ENCODE measurements at regions not wholly inside any gene's neighbourhood (a gene's known extent, or its start where the extent isn't known, plus 50 kb on each side); places are given as distances from the start of the nearest gene placed in this dataset.
A peak's percentile ranks its signal among the peaks of the same experiment; 100 is the strongest.

DNA sequence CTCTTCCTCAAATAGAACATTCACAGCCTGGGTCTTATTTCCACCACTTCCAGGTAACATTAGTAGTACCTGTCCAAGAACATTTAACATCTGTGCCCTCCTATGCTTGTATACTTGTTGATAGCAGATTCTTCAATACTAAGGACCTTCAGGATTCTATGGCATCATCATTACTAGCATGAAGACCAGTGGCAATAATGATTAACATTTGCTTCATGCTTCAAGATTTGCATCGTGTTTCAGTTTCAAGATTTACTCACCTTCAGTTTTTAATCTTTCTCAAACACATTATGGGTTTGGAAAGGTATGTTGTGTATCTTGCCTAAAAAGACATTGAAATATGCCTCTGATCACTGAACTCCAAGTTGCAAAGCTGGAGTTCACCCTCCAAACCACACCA is 412.8 kb upstream of the NRSN1 start:
- H3K4me1 ChIP-seq (ENCODE audit: control insufficient read depth, insufficient read depth, low read length), result no peaks in the 10 kb centered on the region
- H3K27ac ChIP-seq (ENCODE audit: low read length), result no peak overlapping the region
- intact Hi-C loops (cut with DNase I), result no loop called here
- H3K9me3 ChIP-seq (ENCODE audit: control insufficient read depth, low read length), result no peaks in the 10 kb centered on the region
- ATAC-seq (no peak), DNase-seq (no peak)
- H3K27me3 ChIP-seq (ENCODE audit: control insufficient read depth, insufficient read depth), result no peaks in the 10 kb centered on the region
- WGBS, result 95% methylated on average over 1 of the region's 1 CpG
- no peak overlapping the region for H3K4me3 ChIP-seq (ENCODE audit: low read length)

DNA sequence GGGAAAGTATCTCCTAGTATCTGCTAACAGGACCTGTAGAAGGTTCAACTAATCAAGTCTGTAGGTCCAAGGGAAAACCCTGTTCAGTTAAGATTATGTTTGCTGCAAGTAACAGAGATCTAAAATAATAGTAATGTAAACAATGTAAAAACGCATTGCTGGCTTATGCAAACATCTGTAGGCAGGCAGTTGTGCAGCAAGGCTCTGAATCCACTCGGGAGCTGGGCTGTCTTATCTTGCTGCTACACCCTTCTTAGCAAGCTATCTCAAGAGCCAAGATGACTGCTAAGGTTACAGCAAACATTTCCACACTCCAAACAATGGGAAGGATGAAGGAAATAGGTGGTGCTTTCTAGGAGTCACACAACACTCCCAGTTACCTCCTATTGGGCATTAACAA is 397.3 kb upstream of the NRSN1 start:
- Histone ChIP-seq H3K4me3 (ENCODE audit: low read length) (no peak overlapping the region), H3K4me1 (ENCODE audit: control insufficient read depth, insufficient read depth, low read length) (no peaks in the 10 kb centered on the region), H3K27me3 (ENCODE audit: control insufficient read depth, insufficient read depth) (no peaks in the 10 kb centered on the region), H3K27ac (ENCODE audit: low read length) (no peak overlapping the region), H3K9me3 (ENCODE audit: control insufficient read depth, low read length) (no peaks in the 10 kb centered on the region)
- 19% methylated on average over 2 of the region's 2 CpGs for WGBS
- no peak for DNase-seq
- intact Hi-C loops (cut with DNase I), result no loop called here
- peak; percentile 47 to 96 for ATAC-seq

DNA sequence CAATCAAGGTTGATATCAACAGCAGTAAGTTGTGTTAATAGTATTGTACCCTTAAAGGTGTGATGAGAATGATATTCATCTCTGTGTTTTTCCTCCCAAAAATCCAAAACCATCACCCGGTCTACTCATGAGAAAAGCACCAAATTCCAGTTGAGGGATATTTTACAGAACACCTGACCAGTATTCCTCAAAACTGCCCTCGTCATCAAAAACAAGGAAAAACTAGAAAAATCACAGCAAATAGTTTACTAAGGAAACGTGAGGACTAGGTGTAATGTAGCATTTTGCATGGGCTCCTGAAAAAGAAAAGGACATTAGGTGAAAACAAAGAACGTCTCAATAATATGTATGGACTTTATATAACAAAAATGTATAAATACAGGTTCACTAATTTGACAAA is 394.4 kb upstream of the NRSN1 start:
- DNase-seq, result no peak
- Histone ChIP-seq H3K27ac (ENCODE audit: low read length) (no peak overlapping the region), H3K4me3 (ENCODE audit: low read length) (no peak overlapping the region), H3K9me3 (ENCODE audit: control insufficient read depth, low read length) (no peaks in the 10 kb centered on the region), H3K27me3 (ENCODE audit: control insufficient read depth, insufficient read depth) (no peaks in the 10 kb centered on the region), H3K4me1 (ENCODE audit: control insufficient read depth, insufficient read depth, low read length) (no peaks in the 10 kb centered on the region)
- no peak for ATAC-seq
- 94% methylated on average over 4 of the region's 4 CpGs for WGBS
- intact Hi-C loops (cut with DNase I), result no loop called here

DNA sequence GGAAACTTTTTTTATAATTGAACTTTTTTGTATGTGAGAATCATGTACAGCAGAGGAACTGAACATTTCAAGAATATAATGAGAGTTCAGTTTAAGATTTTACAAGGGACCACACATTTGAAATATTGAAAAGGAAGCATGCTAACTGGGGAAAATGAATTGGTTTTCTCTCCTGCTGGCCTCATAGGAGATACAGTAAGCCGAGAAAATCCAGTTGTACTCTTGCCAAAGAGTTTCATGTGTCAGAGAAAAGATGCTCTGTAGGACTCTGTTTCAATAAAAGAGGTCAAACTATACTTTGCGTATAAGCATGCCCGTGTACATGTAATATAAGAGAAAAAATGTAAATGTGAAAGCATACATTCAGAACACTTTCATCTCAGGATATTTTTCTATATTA is 393.5 kb upstream of the NRSN1 start:
- no peaks in the 10 kb centered on the region for H3K27me3 ChIP-seq (ENCODE audit: control insufficient read depth, insufficient read depth)
- H3K4me1 ChIP-seq (ENCODE audit: control insufficient read depth, insufficient read depth, low read length), result no peaks in the 10 kb centered on the region
- H3K9me3 ChIP-seq (ENCODE audit: control insufficient read depth, low read length), result no peaks in the 10 kb centered on the region
- no peak overlapping the region for H3K4me3 ChIP-seq (ENCODE audit: low read length)
- ATAC-seq (no peak), DNase-seq (no peak)
- WGBS, result 67% methylated on average over 3 of the region's 3 CpGs
- no peak overlapping the region for H3K27ac ChIP-seq (ENCODE audit: low read length)
- intact Hi-C loops (cut with DNase I), result no loop called here

DNA sequence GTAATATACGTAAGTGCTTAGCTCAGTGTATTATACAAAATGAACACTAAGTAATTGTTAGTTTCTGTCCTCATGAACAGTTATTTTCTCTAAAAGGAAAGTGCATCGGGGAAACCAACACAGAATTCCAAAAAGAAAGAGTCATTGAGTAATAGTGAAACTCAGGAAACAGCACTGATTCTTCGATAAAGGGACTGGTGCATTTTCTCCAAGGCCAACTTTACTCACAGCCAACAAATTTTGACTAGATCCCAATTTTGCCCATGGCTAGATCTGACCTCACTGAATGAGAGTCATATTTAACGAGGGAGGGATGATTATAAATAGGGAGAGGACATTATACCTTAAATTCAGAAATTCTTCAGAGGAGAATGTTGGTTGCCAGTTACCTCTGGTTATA is 390.9 kb upstream of the NRSN1 start:
- ATAC-seq (peak; percentile 38 to 63), DNase-seq (no peak)
- no peaks in the 10 kb centered on the region for H3K4me1 ChIP-seq (ENCODE audit: control insufficient read depth, insufficient read depth, low read length)
- 37% methylated on average over 4 of the region's 4 CpGs for WGBS
- intact Hi-C loops (cut with DNase I), result no loop called here
- no peaks in the 10 kb centered on the region for H3K27me3 ChIP-seq (ENCODE audit: control insufficient read depth, insufficient read depth)
- H3K4me3 ChIP-seq (ENCODE audit: low read length), result no peak overlapping the region
- H3K27ac ChIP-seq (ENCODE audit: low read length), result no peak overlapping the region
- no peaks in the 10 kb centered on the region for H3K9me3 ChIP-seq (ENCODE audit: control insufficient read depth, low read length)

DNA sequence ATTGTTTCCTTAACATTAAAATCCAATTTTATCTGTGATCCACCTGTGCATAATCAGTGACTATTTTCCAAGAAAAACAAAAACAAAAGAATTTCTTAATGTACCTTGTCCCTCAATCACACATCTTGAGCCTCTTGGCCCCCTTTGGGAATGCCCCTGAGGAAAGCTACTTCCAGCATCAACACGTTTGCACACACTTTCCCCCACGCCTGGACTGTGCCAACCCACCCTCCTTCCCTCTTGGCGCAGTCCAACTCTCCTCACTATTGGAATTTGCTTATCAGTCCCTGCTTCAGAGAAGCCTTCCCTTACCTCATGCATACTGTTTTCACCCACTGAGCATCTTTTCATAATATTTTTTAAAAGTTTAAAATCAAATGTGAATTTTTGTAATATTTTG is 389.4 kb upstream of the NRSN1 start:
- no peaks in the 10 kb centered on the region for H3K27me3 ChIP-seq (ENCODE audit: control insufficient read depth, insufficient read depth)
- H3K4me3 ChIP-seq (ENCODE audit: low read length), result no peak overlapping the region
- H3K4me1 ChIP-seq (ENCODE audit: control insufficient read depth, insufficient read depth, low read length), result no peaks in the 10 kb centered on the region
- intact Hi-C loops (cut with DNase I), result no loop called here
- DNase-seq (no peak), ATAC-seq (peak; percentile 40 to 55)
- 27% methylated on average over 3 of the region's 3 CpGs for WGBS
- no peak overlapping the region for H3K27ac ChIP-seq (ENCODE audit: low read length)
- no peaks in the 10 kb centered on the region for H3K9me3 ChIP-seq (ENCODE audit: control insufficient read depth, low read length)

DNA sequence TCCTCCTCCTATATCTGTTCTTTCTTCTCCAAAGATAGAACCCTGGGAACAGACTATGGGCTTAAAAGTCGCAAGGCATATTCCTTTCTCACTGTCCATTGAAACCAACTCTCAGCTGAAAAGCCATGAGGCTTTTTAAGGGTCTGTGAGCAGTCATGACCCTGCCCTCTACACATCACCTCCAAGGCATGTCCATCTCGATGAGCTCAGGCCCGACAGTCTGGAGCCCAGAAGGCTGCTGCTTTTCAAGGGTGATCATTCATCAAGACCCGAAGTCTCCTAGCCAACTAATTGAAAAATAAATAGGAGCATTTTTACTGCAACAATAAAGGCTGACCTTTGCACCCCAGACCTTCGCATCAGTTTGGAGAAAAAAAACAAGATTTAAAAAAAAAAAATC is 378.8 kb upstream of the NRSN1 start:
- Histone ChIP-seq H3K27me3 (ENCODE audit: control insufficient read depth, insufficient read depth) (no peaks in the 10 kb centered on the region), H3K27ac (ENCODE audit: low read length) (no peak overlapping the region), H3K4me3 (ENCODE audit: low read length) (no peak overlapping the region), H3K4me1 (ENCODE audit: control insufficient read depth, insufficient read depth, low read length) (no peaks in the 10 kb centered on the region), H3K9me3 (ENCODE audit: control insufficient read depth, low read length) (no peaks in the 10 kb centered on the region)
- ATAC-seq, result no peak
- WGBS, result 83% methylated on average over 5 of the region's 5 CpGs
- intact Hi-C loops (cut with DNase I), result no loop called here
- DNase-seq, result no peak

DNA sequence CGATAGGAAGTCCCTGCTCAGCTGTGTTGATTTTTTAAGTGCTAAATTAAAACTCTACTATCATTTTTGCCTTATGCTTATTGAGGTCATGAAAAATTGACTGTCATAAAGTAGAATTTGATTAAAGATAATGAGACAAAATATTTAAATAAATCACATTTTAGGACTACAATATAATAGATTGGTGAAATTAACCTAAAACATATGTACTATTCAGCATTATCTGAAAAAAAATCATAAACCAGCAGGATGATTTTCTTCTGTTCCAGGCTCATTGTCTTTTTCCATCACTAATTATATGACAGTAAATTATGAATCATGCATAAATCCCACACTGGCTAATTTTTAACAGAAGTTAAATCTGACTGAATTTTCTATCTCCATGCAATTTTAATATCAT is 373.6 kb upstream of the NRSN1 start:
- intact Hi-C loops (cut with DNase I), result no loop called here
- H3K27ac ChIP-seq (ENCODE audit: low read length), result no peak overlapping the region
- no peaks in the 10 kb centered on the region for H3K9me3 ChIP-seq (ENCODE audit: control insufficient read depth, low read length)
- H3K27me3 ChIP-seq (ENCODE audit: control insufficient read depth, insufficient read depth), result no peaks in the 10 kb centered on the region
- WGBS, result 80% methylated on average over 1 of the region's 1 CpG
- no peak overlapping the region for H3K4me3 ChIP-seq (ENCODE audit: low read length)
- no peak for ATAC-seq
- H3K4me1 ChIP-seq (ENCODE audit: control insufficient read depth, insufficient read depth, low read length), result no peaks in the 10 kb centered on the region
- DNase-seq, result no peak

DNA sequence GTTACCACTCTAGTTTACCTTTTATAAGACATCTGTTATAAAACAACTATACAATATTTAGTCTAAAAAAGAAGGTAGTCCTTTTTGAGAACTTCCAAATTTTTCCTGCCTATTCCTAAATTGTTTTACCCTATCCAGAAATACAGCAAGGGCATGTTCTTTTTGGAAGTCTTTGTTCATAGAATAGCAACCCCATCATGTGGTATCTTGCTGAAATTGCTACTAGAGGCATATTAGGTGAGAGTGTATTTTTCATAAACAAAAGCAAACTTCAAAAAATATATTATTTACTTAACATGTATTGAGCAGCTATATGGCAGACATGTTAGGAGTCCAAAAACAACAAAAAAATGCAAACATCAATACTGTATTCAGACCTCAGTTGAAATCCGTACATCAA is 371.8 kb upstream of the NRSN1 start:
- intact Hi-C loops (cut with DNase I), result no loop called here
- H3K4me3 ChIP-seq (ENCODE audit: low read length), result no peak overlapping the region
- no peaks in the 10 kb centered on the region for H3K27me3 ChIP-seq (ENCODE audit: control insufficient read depth, insufficient read depth)
- DNase-seq, result no peak
- no peaks in the 10 kb centered on the region for H3K4me1 ChIP-seq (ENCODE audit: control insufficient read depth, insufficient read depth, low read length)
- H3K27ac ChIP-seq (ENCODE audit: low read length), result no peak overlapping the region
- WGBS, result 88% methylated on average over 1 of the region's 1 CpG
- ATAC-seq, result no peak
- H3K9me3 ChIP-seq (ENCODE audit: control insufficient read depth, low read length), result no peaks in the 10 kb centered on the region

DNA sequence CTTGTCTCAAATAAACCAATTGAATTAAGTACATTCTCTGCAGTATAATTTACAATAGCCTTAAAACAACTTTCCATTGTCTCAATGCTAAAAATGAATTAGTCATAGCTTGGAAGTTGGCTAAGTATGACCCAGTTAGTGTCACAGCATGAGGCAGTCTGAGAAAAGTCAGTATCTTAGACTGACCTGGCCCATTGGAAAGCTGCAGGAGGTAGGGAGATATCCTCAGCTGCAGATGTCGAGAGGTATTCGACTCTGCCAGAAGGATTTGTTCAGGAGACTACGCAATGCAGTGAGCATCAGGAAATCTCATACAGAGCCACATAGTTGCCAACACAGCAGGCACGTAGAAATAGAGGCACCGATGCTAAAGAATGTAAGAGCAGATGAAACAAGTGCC is 350.9 kb upstream of the NRSN1 start:
- H3K27me3 ChIP-seq (ENCODE audit: control insufficient read depth, insufficient read depth), result no peaks in the 10 kb centered on the region
- no peaks in the 10 kb centered on the region for H3K4me1 ChIP-seq (ENCODE audit: control insufficient read depth, insufficient read depth, low read length)
- no peaks in the 10 kb centered on the region for H3K9me3 ChIP-seq (ENCODE audit: control insufficient read depth, low read length)
- H3K27ac ChIP-seq (ENCODE audit: low read length), result no peak overlapping the region
- intact Hi-C loops (cut with DNase I), result no loop called here
- 67% methylated on average over 5 of the region's 5 CpGs for WGBS
- ATAC-seq (no peak), DNase-seq (no peak)
- no peak overlapping the region for H3K4me3 ChIP-seq (ENCODE audit: low read length)

DNA sequence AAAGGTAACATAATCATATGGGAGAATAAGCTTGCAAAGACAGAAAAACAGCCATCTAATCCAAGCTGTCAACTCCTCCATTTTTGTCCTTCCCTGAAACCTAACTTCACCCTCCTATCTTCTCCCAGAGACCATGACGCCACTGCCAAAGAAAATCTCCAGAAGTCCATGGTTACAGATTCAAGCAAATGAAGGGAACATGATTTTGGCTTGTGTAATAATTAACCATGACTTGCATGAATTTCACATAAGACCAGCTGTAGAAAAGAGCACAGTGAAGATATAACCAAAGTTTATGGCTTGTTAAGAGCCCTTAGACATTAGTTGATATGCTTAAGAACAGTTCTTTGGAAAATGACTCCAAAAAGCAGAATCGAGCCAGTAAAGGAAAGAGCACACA is 342.1 kb upstream of the NRSN1 start:
- Histone ChIP-seq H3K9me3 (ENCODE audit: control insufficient read depth, low read length) (no peaks in the 10 kb centered on the region), H3K4me3 (ENCODE audit: low read length) (no peak overlapping the region), H3K27me3 (ENCODE audit: control insufficient read depth, insufficient read depth) (no peaks in the 10 kb centered on the region), H3K27ac (ENCODE audit: low read length) (no peak overlapping the region), H3K4me1 (ENCODE audit: control insufficient read depth, insufficient read depth, low read length) (no peaks in the 10 kb centered on the region)
- intact Hi-C loops (cut with DNase I), result no loop called here
- ATAC-seq, result peak; percentile 51 to 85
- WGBS, result 39% methylated on average over 2 of the region's 2 CpGs
- no peak for DNase-seq

DNA sequence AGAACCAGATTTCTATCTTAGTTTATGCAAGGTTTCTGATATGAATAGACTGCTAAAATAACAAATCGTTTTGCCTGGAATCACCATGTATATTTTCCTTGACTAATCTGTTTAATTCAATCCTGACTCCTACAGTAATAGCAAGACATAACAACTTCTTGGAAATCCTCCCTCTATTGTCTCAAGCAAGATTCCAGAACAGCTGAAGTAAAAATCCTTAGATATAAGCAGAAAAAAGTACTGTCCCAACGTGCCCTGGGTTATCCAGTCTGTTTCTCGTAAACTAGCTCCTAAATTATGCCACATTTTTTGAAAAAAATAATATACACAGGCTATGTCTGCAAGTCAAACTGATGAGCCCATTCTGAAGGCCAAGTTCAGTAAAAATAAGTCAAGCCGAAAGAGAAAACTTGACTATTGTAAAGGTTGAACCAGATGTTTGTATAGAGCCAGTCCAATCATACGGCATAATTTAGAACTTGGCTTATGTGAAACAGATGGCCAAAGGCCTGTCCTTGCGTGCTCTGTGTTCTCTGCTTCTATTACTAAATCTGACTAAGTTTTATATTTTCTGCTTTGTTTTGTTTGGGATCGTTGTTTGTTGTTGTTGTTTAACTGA is 341.6 kb upstream of the NRSN1 start:
- no peaks in the 10 kb centered on the region for H3K27me3 ChIP-seq (ENCODE audit: control insufficient read depth, insufficient read depth)
- DNase-seq (no peak), ATAC-seq (peak; percentile 56)
- H3K27ac ChIP-seq (ENCODE audit: low read length), result no peak overlapping the region
- H3K9me3 ChIP-seq (ENCODE audit: control insufficient read depth, low read length), result no peaks in the 10 kb centered on the region
- intact Hi-C loops (cut with DNase I), result no loop called here
- H3K4me3 ChIP-seq (ENCODE audit: low read length), result no peak overlapping the region
- no peaks in the 10 kb centered on the region for H3K4me1 ChIP-seq (ENCODE audit: control insufficient read depth, insufficient read depth, low read length)
- 52% methylated on average over 7 of the region's 7 CpGs for WGBS

Measured in right cardiac atrium (tissue), 5 donors.